ENCODE measurements at regions not wholly inside any gene's neighbourhood (a gene's known extent, or its start where the extent isn't known, plus 50 kb on each side); places are given as distances from the start of the nearest gene placed in this dataset.
A peak's percentile ranks its signal among the peaks of the same experiment; 100 is the strongest.

GRCh38 chr6:165726965-165727381 is 63.9 kb upstream of the PDE10A start:
- no peaks in the 10 kb centered on the region for H3K36me3 ChIP-seq (ENCODE audit: control insufficient read depth in 2 of 3, insufficient read depth in 3 of 3, low read length in 3 of 3)
- intact Hi-C loops (cut with DNase I), result no loop called here
- no peak for TF ChIP-seq CTCF (IDR thresholded peaks at IDR 0.05; ENCODE audit: borderline replicate concordance, extremely low read depth, insufficient read depth)
- H3K9ac ChIP-seq (ENCODE audit: low read length in 3 of 3), result no peak overlapping the region
- H3K4me1 ChIP-seq (ENCODE audit: control insufficient read depth in 2 of 3, insufficient read depth in 2 of 3, low read depth in 1 of 3, low read length in 3 of 3), result no peaks in the 10 kb centered on the region
- peak in 3 of 5 donors; percentile 41 to 64 (median 41) for DNase-seq
- H3K27me3 ChIP-seq (ENCODE audit: control insufficient read depth, insufficient read depth, low read length), result no peaks in the 10 kb centered on the region
- H3K4me3 ChIP-seq (ENCODE audit: low read length in 3 of 3), result no peak overlapping the region
- FAIRE-seq, result no peak
- no peaks in the 10 kb centered on the region for H3K9me3 ChIP-seq (ENCODE audit: control insufficient read depth in 2 of 3, insufficient read depth in 1 of 3, low read length in 3 of 3)
- no peak overlapping the region for H3K27ac ChIP-seq (ENCODE audit: low read depth in 2 of 2, low read length in 2 of 2)

GRCh38 chr6:165726290-165726875 is 63.3 kb upstream of the PDE10A start:
- H3K9me3 ChIP-seq (ENCODE audit: control insufficient read depth in 2 of 3, insufficient read depth in 1 of 3, low read length in 3 of 3), result no peaks in the 10 kb centered on the region
- intact Hi-C loops (cut with DNase I), result no loop called here
- H3K4me1 ChIP-seq (ENCODE audit: control insufficient read depth in 2 of 3, insufficient read depth in 2 of 3, low read depth in 1 of 3, low read length in 3 of 3), result no peaks in the 10 kb centered on the region
- TF ChIP-seq CTCF (IDR thresholded peaks at IDR 0.05; ENCODE audit: borderline replicate concordance, extremely low read depth, insufficient read depth), result no peak
- no peak overlapping the region for H3K9ac ChIP-seq (ENCODE audit: low read length in 3 of 3)
- no peak overlapping the region for H3K27ac ChIP-seq (ENCODE audit: low read depth in 2 of 2, low read length in 2 of 2)
- no peak for DNase-seq
- H3K4me3 ChIP-seq (ENCODE audit: low read length in 3 of 3), result no peak overlapping the region
- no peak for FAIRE-seq
- H3K36me3 ChIP-seq (ENCODE audit: control insufficient read depth in 2 of 3, insufficient read depth in 3 of 3, low read length in 3 of 3), result no peaks in the 10 kb centered on the region
- H3K27me3 ChIP-seq (ENCODE audit: control insufficient read depth, insufficient read depth, low read length), result no peaks in the 10 kb centered on the region

GRCh38 chr6:165725201-165725600 is 62.2 kb upstream of the PDE10A start:
- intact Hi-C loops (cut with DNase I), result no loop called here
- no peak for TF ChIP-seq CTCF (IDR thresholded peaks at IDR 0.05; ENCODE audit: borderline replicate concordance, extremely low read depth, insufficient read depth)
- Histone ChIP-seq H3K4me3 (ENCODE audit: low read length in 3 of 3) (no peak overlapping the region), H3K27ac (ENCODE audit: low read depth in 2 of 2, low read length in 2 of 2) (no peak overlapping the region), H3K4me1 (ENCODE audit: control insufficient read depth in 2 of 3, insufficient read depth in 2 of 3, low read depth in 1 of 3, low read length in 3 of 3) (no peaks in the 10 kb centered on the region), H3K9ac (ENCODE audit: low read length in 3 of 3) (no peak overlapping the region), H3K9me3 (ENCODE audit: control insufficient read depth in 2 of 3, insufficient read depth in 1 of 3, low read length in 3 of 3) (no peaks in the 10 kb centered on the region), H3K36me3 (ENCODE audit: control insufficient read depth in 2 of 3, insufficient read depth in 3 of 3, low read length in 3 of 3) (no peaks in the 10 kb centered on the region), H3K27me3 (ENCODE audit: control insufficient read depth, insufficient read depth, low read length) (no peaks in the 10 kb centered on the region)
- FAIRE-seq (no peak), DNase-seq (no peak)

GRCh38 chr6:165723326-165723725 is 60.3 kb upstream of the PDE10A start:
- FAIRE-seq, result no peak
- H3K9me3 ChIP-seq (ENCODE audit: control insufficient read depth in 2 of 3, insufficient read depth in 1 of 3, low read length in 3 of 3), result no peaks in the 10 kb centered on the region
- no peak for TF ChIP-seq CTCF (IDR thresholded peaks at IDR 0.05; ENCODE audit: borderline replicate concordance, extremely low read depth, insufficient read depth)
- H3K36me3 ChIP-seq (ENCODE audit: control insufficient read depth in 2 of 3, insufficient read depth in 3 of 3, low read length in 3 of 3), result no peaks in the 10 kb centered on the region
- intact Hi-C loops (cut with DNase I), result no loop called here
- H3K4me3 ChIP-seq (ENCODE audit: low read length in 3 of 3), result no peak overlapping the region
- no peaks in the 10 kb centered on the region for H3K4me1 ChIP-seq (ENCODE audit: control insufficient read depth in 2 of 3, insufficient read depth in 2 of 3, low read depth in 1 of 3, low read length in 3 of 3)
- DNase-seq, result no peak
- no peak overlapping the region for H3K27ac ChIP-seq (ENCODE audit: low read depth in 2 of 2, low read length in 2 of 2)
- H3K27me3 ChIP-seq (ENCODE audit: control insufficient read depth, insufficient read depth, low read length), result no peaks in the 10 kb centered on the region
- no peak overlapping the region for H3K9ac ChIP-seq (ENCODE audit: low read length in 3 of 3)

Data from kidney (tissue), 13 donors.